ENCODE measurements at regions not wholly inside any gene's neighbourhood (a gene's known extent, or its start where the extent isn't known, plus 50 kb on each side); places are given as distances from the start of the nearest gene placed in this dataset.

GRCh38 chr5:164181604-164182003, 676.2 kb downstream of the MAT2B start:
- TF ChIP-seq CTCF (IDR thresholded peaks at IDR 0.05) (no peak), EZH2 (IDR thresholded peaks at IDR 0.05; ENCODE audit: borderline replicate concordance, insufficient read depth, low read depth, low read length, poor library complexity, severe bottlenecking) (no peak)
